SK-N-SH (cell line): ENCODE measurements at regions not wholly inside any gene's neighbourhood (a gene's known extent, or its start where the extent isn't known, plus 50 kb on each side); places are given as distances from the start of the nearest gene placed in this dataset.

Experiments
- CTCF ChIA-PET: fragments of 300-600, 350-600 bp; formaldehyde crosslinking; extraction: SDS; loops from one replicate; lab custom pipeline; 2021; lab: Yijun Ruan, JAX
- POLR2A ChIA-PET: fragments of 350-600 bp; sonication (Branson Sonifier 250); formaldehyde crosslinking; extraction: SDS; loops from one replicate; lab custom pipeline; 2020; ENCODE audit warnings: antibody characterized with exemption, inconsistent platforms; lab: Yijun Ruan, JAX
- DNase-seq: peaks from one replicate; pipeline ENCODE4 v3.0.0; 2012
- H2AFZ ChIP-seq: fragments of 200-600 bp; sonication (generic); 2 replicates; pipeline ENCODE4 v1.8.1; 2016; ENCODE audit warnings: antibody characterized with exemption, mild to moderate bottlenecking, low read depth
- H3F3A ChIP-seq: fragments of 200-600 bp; sonication (generic); replicated peaks from 2 replicates; pipeline ENCODE3; 2016; ENCODE audit warnings: antibody characterized with exemption, mild to moderate bottlenecking; ENCODE audit not compliant: insufficient read depth
- H3K27ac ChIP-seq, 2 experiments: fragments of 200-500 bp in 1 of 2; fragments of 200-600 bp in 1 of 2; sonication (Bioruptor generic) in 1 of 2; sonication (generic), shearing (Covaris generic) in 1 of 2; 2 replicates each; pipeline versions ENCODE4 v1.5.1 to v1.6.1; 2014 to 2016; ENCODE audit warnings: low read depth in 2 of 2, inconsistent platforms in 1 of 2, low read length in 1 of 2, mild to moderate bottlenecking in 1 of 2, mixed read lengths in 1 of 2
- H3K27me3 ChIP-seq: fragments of 200-600 bp; sonication (generic), shearing (Covaris generic); 2 replicates; pipeline ENCODE4 v1.6.1; 2016; ENCODE audit warnings: mixed run types; ENCODE audit not compliant: insufficient read depth
- H3K36me3 ChIP-seq, 2 experiments: fragments of 200-500 bp in 1 of 2; fragments of 200-600 bp in 1 of 2; sonication (Bioruptor generic) in 1 of 2; sonication (generic) in 1 of 2; replicated peaks in 1 of 2; 2 replicates each; pipeline versions ENCODE3 to v1.5.1; 2014 to 2016; ENCODE audit warnings: low read length in 1 of 2, mild to moderate bottlenecking in 1 of 2; ENCODE audit not compliant: insufficient read depth in 2 of 2, control insufficient read depth in 1 of 2
- H3K4me1 ChIP-seq, 2 experiments: fragments of 200-500 bp in 1 of 2; fragments of 200-600 bp in 1 of 2; sonication (Bioruptor generic) in 1 of 2; sonication (generic), shearing (Covaris generic) in 1 of 2; 2 replicates each; pipeline versions ENCODE4 v1.5.1 to v1.6.1; 2014 to 2016; ENCODE audit warnings: low read depth in 1 of 2, low read length in 1 of 2, mixed run types in 1 of 2; ENCODE audit not compliant: insufficient read depth in 2 of 2, control insufficient read depth in 1 of 2
- H3K4me2 ChIP-seq: fragments of 200-600 bp; sonication (generic), shearing (Covaris generic); 2 replicates; pipeline ENCODE4 v1.6.1; 2017; ENCODE audit warnings: mixed run types
- H3K4me3 ChIP-seq, 2 experiments: fragments of 200-500 bp in 1 of 2; fragments of 200-600 bp in 1 of 2; sonication (Bioruptor generic) in 1 of 2; sonication (generic), shearing (Covaris generic) in 1 of 2; 2 replicates each; pipeline versions ENCODE4 v1.5.1 to v1.8.1; 2014 to 2016; ENCODE audit warnings: low read depth in 2 of 2, inconsistent platforms in 1 of 2, low read length in 1 of 2, mild to moderate bottlenecking in 1 of 2, mixed read lengths in 1 of 2, moderate library complexity in 1 of 2
- H3K79me2 ChIP-seq: fragments of 200-600 bp; sonication (generic); 2 replicates; pipeline ENCODE4 v1.8.1; 2017; ENCODE audit warnings: mild to moderate bottlenecking; ENCODE audit not compliant: insufficient read depth
- H3K9ac ChIP-seq: fragments of 200-600 bp; sonication (generic); 2 replicates; pipeline ENCODE4 v1.6.1; 2017; ENCODE audit warnings: mixed run types
- H3K9me2 ChIP-seq: fragments of 200-600 bp; sonication (generic); 2 replicates; pipeline ENCODE4 v1.6.1; 2017; ENCODE audit warnings: mixed run types
- H3K9me3 ChIP-seq: fragments of 200-600 bp; sonication (generic); 2 replicates; pipeline ENCODE4 v1.6.1; 2017; ENCODE audit warnings: mixed run types, mild to moderate bottlenecking, moderate library complexity
- H4K20me1 ChIP-seq: fragments of 200-600 bp; sonication (generic); 2 replicates; pipeline ENCODE4 v1.6.1; 2017; ENCODE audit warnings: mild to moderate bottlenecking, mixed run types; ENCODE audit not compliant: insufficient read depth
- CHD2 ChIP-seq: fragments of 150-350 bp; IDR thresholded peaks from 2 replicates; pipeline ENCODE4 v1.6.1; 2018; ENCODE audit warnings: low read length; ENCODE audit not compliant: partially characterized antibody
- FOSL2 ChIP-seq: IDR thresholded peaks from 2 replicates; pipeline ENCODE4 v1.4.0; 2012; ENCODE audit warnings: low read depth, mild to moderate bottlenecking, moderate library complexity, borderline replicate concordance
- FOXJ3 ChIP-seq: sonication (generic); formaldehyde crosslinking; IDR thresholded peaks from 2 replicates; pipeline ENCODE4 v1.5.1; 2020; ENCODE audit warnings: mild to moderate bottlenecking, missing genetic modification reagents
- FOXM1 ChIP-seq: IDR thresholded peaks from 2 replicates; pipeline ENCODE4 v1.4.0; 2012; ENCODE audit warnings: low read depth, mild to moderate bottlenecking
- GATA2 ChIP-seq: sonication (generic); formaldehyde crosslinking; IDR thresholded peaks from 2 replicates; pipeline ENCODE4 v1.5.0; 2020; ENCODE audit warnings: mild to moderate bottlenecking, missing genetic modification reagents
- NFIC ChIP-seq: IDR thresholded peaks from 2 replicates; pipeline ENCODE4 v1.4.0; 2012; ENCODE audit warnings: borderline replicate concordance
- POLR2AphosphoS5 ChIP-seq: IDR thresholded peaks from 2 replicates; pipeline ENCODE4 v1.6.1; 2012; ENCODE audit warnings: low read depth, low read length
- RAD21 ChIP-seq: IDR thresholded peaks from 2 replicates; pipeline ENCODE4 v1.6.1; 2012; ENCODE audit warnings: mild to moderate bottlenecking, low read length
- RFX5 ChIP-seq: IDR thresholded peaks from 2 replicates; pipeline ENCODE4 v1.6.1; 2012; ENCODE audit warnings: mild to moderate bottlenecking, improper control_type of control experiment, low read length
- SMC3 ChIP-seq: IDR thresholded peaks from 2 replicates; pipeline ENCODE4 v1.6.1; 2012; ENCODE audit warnings: low read depth, low read length, improper control_type of control experiment
- ZBTB33 ChIP-seq: IDR thresholded peaks from 2 replicates; pipeline ENCODE4 v1.4.0; 2012; ENCODE audit warnings: low read depth, borderline replicate concordance
- WGBS: methylation state at CpG from one replicate; pipeline ENCODE4 v1.1.6; 2017; ENCODE audit warnings: low lambda C conversion rate; 5-methylcytosine and 5-hydroxymethylcytosine counted together
- TF ChIP-seq, protein P1 (sequence below): IDR thresholded peaks from 2 replicates; pipeline ENCODE4; 2012
- TF ChIP-seq, protein P2 (sequence below): fragments of 150-350 bp; IDR thresholded peaks from 2 replicates; pipeline ENCODE4 v1.6.1; 2016; ENCODE audit warnings: mild to moderate bottlenecking, low read depth, low read length
- TF ChIP-seq, protein P3 (sequence below): fragments of 150-350 bp; IDR thresholded peaks from 2 replicates; pipeline ENCODE4 v1.6.1; 2017; ENCODE audit warnings: antibody characterized with exemption, low read length, low read depth, borderline replicate concordance

GRCh38 chr11:103803062-103803461, 233.4 kb upstream of the DDI1 start:
- peaks cover 5 to 20% of the 10 kb centered on the region in 2 experiments; a peak in 3 of 4 replicates for H3K4me1 ChIP-seq
- no peaks in the 10 kb centered on the region for H3K79me2 ChIP-seq
- H3K36me3 ChIP-seq: no peaks in the 10 kb centered on the region
- DNase-seq: no peak
- no peaks in the 10 kb centered on the region for H3K27me3 ChIP-seq
- ChIA-PET CTCF (no interaction called here), POLR2A (no interaction called here)
- H3K4me3 ChIP-seq: no peak overlapping the region
- H3F3A ChIP-seq: peaks cover 13% of the 10 kb centered on the region
- H3K9me3 ChIP-seq: no peaks in the 10 kb centered on the region
- no peak overlapping the region for H3K4me2 ChIP-seq
- peak overlapping the region; percentile 10; the same call in 1 of the 2 replicates for H2AFZ ChIP-seq
- H4K20me1 ChIP-seq: no peaks in the 10 kb centered on the region
- H3K9ac ChIP-seq: no peak overlapping the region
- WGBS: 63% methylated on average over 3 of the region's 3 CpGs
- TF ChIP-seq, protein P1, sequence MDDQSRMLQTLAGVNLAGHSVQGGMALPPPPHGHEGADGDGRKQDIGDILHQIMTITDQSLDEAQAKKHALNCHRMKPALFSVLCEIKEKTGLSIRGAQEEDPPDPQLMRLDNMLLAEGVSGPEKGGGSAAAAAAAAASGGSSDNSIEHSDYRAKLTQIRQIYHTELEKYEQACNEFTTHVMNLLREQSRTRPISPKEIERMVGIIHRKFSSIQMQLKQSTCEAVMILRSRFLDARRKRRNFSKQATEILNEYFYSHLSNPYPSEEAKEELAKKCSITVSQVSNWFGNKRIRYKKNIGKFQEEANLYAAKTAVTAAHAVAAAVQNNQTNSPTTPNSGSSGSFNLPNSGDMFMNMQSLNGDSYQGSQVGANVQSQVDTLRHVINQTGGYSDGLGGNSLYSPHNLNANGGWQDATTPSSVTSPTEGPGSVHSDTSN: no peak
- no peaks in the 10 kb centered on the region for H3K9me2 ChIP-seq
- H3K27ac ChIP-seq: peak overlapping the region in 1 of 2 experiments; percentile 48; a peak in 2 of 4 replicates

DNA sequence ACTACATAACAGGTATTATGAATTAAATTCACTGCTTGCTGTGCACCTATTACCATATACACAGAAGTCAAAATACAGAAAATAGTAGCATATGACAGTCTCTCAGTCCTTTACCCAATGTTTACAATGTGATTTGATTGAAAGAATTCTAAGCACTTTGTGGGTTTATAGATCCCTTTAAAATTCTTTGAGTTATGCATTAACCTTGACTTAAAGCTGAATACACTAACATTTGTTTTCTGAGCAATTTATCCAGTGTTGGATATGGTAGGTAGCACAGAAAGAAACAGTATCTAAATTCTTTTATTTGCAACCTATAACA, 230.8 kb upstream of the DDI1 start:
- Histone ChIP-seq H3K79me2 (no peaks in the 10 kb centered on the region), H3F3A (peaks cover 13% of the 10 kb centered on the region), H3K9me3 (no peaks in the 10 kb centered on the region), H3K27me3 (no peaks in the 10 kb centered on the region), H4K20me1 (no peaks in the 10 kb centered on the region), H2AFZ (peak overlapping the region; percentile 31; the same call in 1 of the 2 replicates), H3K4me3 (no peak overlapping the region), H3K36me3 (no peaks in the 10 kb centered on the region), H3K9ac (no peak overlapping the region), H3K4me2 (0 out of 2 replicates have a peak overlapping the region, but pooled peaks have one; percentile 51), H3K4me1 (peaks cover 2 to 20% of the 10 kb centered on the region in 2 experiments; a peak in 3 of 4 replicates), H3K9me2 (no peaks in the 10 kb centered on the region), H3K27ac (peak overlapping the region in 1 of 2 experiments; percentile 52; a peak in 1 of 4 replicates)
- no peak for DNase-seq
- ChIA-PET CTCF (interaction anchor here (1.5 kb wide), 1 partner anchor 548 kb away, joined by 3 read pairs; no protein-coding TSS in a partner anchor), POLR2A (no interaction called here)
- TF ChIP-seq ZBTB33 (no peak), POLR2AphosphoS5 (no peak), FOXJ3 (CRISPR knock-in tag) (no peak), GATA2 (CRISPR knock-in tag) (no peak), SMC3 (no peak), CHD2 (no peak), RFX5 (no peak), RAD21 (no peak), NFIC (no peak), FOSL2 (no peak), FOXM1 (no peak)
- TF ChIP-seq, protein P2, sequence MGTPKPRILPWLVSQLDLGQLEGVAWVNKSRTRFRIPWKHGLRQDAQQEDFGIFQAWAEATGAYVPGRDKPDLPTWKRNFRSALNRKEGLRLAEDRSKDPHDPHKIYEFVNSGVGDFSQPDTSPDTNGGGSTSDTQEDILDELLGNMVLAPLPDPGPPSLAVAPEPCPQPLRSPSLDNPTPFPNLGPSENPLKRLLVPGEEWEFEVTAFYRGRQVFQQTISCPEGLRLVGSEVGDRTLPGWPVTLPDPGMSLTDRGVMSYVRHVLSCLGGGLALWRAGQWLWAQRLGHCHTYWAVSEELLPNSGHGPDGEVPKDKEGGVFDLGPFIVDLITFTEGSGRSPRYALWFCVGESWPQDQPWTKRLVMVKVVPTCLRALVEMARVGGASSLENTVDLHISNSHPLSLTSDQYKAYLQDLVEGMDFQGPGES: no peak
- TF ChIP-seq, protein P3, sequence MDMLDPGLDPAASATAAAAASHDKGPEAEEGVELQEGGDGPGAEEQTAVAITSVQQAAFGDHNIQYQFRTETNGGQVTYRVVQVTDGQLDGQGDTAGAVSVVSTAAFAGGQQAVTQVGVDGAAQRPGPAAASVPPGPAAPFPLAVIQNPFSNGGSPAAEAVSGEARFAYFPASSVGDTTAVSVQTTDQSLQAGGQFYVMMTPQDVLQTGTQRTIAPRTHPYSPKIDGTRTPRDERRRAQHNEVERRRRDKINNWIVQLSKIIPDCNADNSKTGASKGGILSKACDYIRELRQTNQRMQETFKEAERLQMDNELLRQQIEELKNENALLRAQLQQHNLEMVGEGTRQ: no peak
